NCI-H748 (cell line): ENCODE measurements at regions not wholly inside any gene's neighbourhood (a gene's known extent, or its start where the extent isn't known, plus 50 kb on each side); places are given as distances from the start of the nearest gene placed in this dataset.
A peak's percentile ranks its signal among the peaks of the same experiment; 100 is the strongest.

Experiments used
- DNase-seq: peaks from one replicate; lab custom pipeline; 2025; ENCODE audit not compliant: unreplicated experiment; lab: John Stamatoyannopoulos, UW

DNA sequence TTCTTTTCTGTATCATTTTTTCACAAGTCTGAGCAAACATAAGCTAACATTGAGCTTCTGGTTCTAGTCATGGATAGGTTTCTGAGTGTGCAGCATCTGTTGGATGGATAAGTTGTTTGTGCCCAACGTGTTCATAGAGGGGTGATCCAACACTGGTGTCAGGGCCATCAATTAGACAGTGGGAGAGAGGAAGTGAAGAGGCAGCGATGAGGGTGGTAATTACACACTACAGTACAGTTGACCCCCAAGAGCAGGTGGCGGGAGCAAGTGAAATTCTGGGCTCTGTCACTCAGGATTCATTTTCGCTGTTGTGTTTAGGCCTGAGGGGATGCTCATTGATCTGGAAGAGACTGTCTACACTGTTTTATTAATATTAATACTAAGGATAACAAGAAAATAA is 180.0 kb upstream of the CXCR4 start:
- DNase-seq, result peak; percentile 73

DNA sequence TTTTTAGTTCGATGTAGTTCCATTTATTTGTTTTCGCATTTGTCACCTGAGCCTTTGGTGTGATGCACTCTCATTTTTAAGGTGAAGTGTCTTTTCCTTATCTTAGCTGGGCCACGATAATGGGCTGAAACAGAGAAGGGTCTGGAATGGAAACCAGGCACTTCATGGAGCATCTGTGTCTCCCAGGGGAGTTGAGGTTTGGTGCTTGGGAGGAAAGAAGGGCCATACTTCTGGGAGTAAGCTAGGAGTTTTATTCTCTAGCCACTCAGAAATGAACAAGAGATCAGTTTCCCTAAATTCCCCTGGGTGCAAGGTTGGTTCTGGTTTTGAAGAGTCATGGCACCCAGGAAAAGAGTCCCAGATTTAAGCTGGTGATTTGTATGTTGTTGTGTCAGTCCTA is 179.4 kb upstream of the CXCR4 start:
- DNase-seq, result no peak

- DNase-seq, result no peak
These were observed 177.2 kb upstream of the CXCR4 start for GRCh38 chr2:136295168-136295567.

- no peak for DNase-seq
These were observed 173.9 kb upstream of the CXCR4 start for GRCh38 chr2:136291871-136292270.

- no peak for DNase-seq
These were observed 172.4 kb upstream of the CXCR4 start for GRCh38 chr2:136290326-136290725.

- no peak for DNase-seq
These were observed 170.3 kb upstream of the CXCR4 start for GRCh38 chr2:136288249-136288648.

- DNase-seq, result no peak
These were observed 168.5 kb upstream of the CXCR4 start for GRCh38 chr2:136286423-136286822.

DNA sequence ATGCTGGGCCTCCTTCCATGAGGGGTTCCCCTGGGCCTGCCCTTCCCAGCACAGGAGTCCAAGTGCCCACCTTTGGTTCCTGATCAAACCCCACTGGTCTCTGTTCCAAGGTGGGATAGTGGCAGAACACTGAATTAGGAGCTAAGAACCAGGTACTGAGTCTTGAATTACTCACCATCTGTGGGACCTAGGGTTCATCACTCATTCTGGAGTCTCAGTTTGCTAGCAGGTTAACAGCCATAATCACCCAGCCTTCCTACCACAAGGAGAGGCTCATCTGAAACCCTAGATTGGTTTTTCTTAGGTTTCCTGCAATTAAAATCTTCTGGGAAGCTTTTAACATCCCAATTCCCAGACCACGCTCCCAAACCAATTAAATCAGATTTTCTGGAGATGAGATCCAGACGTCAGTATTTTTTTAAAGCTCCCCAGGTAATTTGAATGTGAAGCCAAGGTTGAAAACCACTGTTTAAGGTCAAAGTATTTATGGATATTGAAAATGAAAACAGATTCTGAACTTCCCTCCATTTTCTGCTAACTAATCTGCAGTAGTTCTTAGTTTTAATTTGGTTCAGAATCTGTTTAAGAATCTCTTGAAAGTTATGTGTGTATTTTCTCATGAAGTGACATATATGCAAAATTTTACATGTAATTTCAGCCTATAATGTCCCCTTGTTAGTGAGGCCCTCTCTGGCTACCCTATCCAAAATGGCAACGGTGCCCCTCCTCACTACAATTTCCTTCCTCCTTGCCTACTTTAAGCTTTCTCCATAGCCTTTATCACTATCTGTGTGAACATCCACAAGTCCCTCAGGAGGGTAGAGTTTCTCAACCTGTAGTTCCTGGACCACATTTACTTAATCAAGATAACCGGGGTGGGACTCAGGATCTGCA is 166.5 kb upstream of the CXCR4 start:
- no peak for DNase-seq

GRCh38 chr2:136282251-136282650 is 164.3 kb upstream of the CXCR4 start:
- DNase-seq, result no peak

GRCh38 chr2:136281281-136282114 is 163.5 kb upstream of the CXCR4 start:
- no peak for DNase-seq

DNA sequence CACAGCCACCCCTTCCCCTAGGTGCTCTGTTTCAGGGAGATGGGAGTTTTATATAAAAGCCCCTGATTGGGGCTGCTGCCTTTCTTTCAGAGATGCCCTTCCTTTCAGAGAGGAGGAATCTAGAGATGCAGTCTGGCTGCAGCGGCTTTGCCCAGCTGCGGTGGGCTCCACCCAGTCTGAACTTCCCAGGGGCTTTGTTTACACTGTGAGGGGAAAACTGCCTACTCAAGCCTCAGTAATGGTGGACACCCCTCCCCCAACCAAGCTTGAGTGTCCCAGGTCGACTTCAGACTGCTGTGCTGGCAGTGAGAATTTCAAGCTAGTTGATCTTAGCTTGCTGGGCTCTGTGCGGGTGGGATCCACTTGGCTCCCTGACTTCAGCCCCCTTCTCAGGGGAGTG is 148.4 kb upstream of the CXCR4 start:
- DNase-seq, result peak; percentile 48

DNA sequence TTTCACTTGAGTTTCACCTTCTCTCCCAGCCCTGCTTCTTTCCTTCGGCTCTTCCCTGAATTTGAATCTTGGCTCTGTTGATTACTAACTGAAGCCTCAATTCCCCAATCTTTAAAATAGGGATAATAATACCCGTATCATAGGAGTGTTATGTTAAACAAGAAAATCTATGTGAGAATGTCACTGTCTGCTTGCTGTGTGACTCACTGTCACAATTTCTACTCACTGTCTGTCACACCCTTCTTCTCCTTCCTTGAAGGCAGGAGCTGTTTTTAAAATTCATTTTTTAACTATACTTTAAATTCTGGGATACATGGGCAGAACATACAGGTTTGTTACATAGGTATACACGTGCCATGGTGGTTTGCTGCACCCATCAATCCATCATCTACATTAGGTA is 141.6 kb upstream of the CXCR4 start:
- DNase-seq, result no peak

GRCh38 chr2:136257893-136258292 is 139.9 kb upstream of the CXCR4 start:
- no peak for DNase-seq

- DNase-seq, result no peak
These were observed 137.9 kb upstream of the CXCR4 start for GRCh38 chr2:136255648-136256461.

DNA sequence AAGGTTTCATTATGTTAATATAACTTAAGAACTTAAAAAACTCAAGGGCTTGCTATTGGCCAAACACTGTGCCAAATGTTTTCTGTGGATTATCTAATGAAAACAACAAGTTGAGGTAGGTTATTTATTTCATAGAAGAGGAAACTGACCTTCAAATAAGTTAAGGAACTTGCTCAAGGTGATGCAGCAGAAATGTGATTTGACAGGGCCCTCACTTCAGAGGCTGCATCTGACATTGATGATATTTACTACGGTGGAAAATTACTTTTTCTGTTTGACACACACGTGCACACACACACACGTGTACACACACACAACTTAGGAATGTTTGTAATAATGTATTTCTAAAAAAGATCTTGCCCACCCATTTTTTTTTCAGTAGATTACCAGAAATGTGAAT is 137.2 kb upstream of the CXCR4 start:
- DNase-seq, result no peak

DNA sequence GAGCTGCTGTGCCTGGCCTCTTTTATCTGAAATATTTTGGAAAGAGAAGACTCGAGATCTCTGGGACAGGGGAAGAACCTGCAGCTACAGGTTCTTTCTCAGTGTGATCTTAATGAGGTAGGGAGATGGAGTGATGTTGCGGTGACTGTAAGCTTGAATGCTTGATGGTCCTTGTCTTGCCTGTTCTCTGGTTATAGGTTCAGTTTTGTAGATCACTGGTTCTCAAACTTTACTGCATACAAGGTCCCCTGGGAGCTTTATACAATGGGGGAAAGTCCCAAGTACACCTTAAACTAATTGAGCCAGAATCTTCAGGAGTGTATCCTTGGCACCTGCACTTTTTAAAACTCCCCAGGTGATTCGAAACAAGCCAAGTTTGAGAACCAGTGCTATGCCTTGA is 136.7 kb upstream of the CXCR4 start:
- DNase-seq, result no peak

DNA sequence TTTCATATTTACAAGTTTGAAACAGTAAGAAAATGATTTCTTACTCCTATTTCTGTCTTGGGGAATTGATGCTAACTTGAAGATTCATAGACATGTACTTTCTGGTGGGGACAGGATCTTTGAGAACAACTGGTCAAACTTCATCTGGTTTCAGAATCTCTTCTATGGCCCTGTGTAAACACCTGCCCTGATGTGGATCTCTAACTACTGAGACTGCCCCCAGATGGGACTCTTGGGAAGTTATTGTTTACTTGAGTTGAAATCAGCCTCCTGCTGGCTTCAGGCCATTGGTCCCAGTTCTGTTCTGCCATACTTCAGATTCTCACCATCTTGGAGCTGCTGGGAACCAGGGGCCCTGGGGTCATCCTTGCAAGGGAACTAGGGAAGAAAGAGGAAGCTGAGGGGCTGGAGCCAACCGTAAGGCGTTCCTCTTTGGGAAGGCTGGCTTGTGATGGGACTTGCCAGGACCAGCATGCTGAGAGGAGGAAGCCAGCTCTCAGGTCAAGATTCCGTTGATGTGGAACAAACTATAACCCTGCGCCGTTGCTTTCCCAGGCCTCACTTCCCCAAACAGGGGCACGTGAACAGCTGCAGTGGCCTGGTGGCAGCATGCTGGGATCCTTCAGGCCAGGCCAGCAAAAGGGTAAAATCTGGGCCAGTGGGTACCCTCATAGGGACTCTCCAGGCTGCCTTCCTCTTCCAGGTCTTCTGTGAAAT is 135.5 kb upstream of the CXCR4 start:
- no peak for DNase-seq

GRCh38 chr2:136251885-136252585 is 134.1 kb upstream of the CXCR4 start:
- no peak for DNase-seq

- no peak for DNase-seq
These were observed 133.4 kb upstream of the CXCR4 start for GRCh38 chr2:136251197-136251884.
